Fibroblast of mammary gland (primary cell): ENCODE measurements at regions not wholly inside any gene's neighbourhood (a gene's known extent, or its start where the extent isn't known, plus 50 kb on each side); places are given as distances from the start of the nearest gene placed in this dataset.

ENCODE experiments used
- DNase-seq: peaks from one replicate; pipeline ENCODE4 v3.0.0-alpha.2; 2010; ENCODE audit warnings: low read depth
- H3K4me3 ChIP-seq: 2 replicates; pipeline ENCODE4 v1.5.1; 2011; ENCODE audit warnings: low read depth, mild to moderate bottlenecking, low read length, moderate library complexity; ENCODE audit not compliant: control insufficient read depth
- CTCF ChIP-seq: conservative IDR thresholded peaks from 2 replicates; pipeline ENCODE4 v1.5.1; 2011; ENCODE audit warnings: low read depth, low read length, inconsistent platforms; ENCODE audit not compliant: control insufficient read depth, insufficient read depth

- H3K4me3 ChIP-seq = no peak overlapping the region
- TF ChIP-seq CTCF = no peak
- no peak for DNase-seq
Observed at GRCh38 chr10:53412651-53413050, 640.1 kb upstream of the MBL2 start.

DNA sequence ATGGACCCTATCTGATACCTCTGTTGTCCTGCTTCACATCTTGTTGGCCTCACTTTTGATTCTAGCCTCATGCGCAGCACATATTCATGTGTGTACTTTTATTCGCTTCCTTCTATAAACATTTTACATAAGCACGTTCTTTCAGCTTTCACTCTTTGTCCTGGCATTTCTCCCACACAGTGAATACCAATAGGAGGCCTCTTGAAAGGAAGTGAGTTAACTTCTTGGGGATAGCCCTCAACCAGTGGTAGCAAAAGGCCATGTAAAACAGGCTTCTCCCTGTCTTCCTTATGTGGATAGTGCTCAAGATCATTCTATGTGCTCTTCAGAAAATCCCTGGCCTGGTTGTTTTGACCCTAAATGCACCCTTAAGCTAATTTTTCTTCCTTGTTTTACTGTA, 633.9 kb upstream of the MBL2 start:
- TF ChIP-seq CTCF = no peak
- no peak overlapping the region for H3K4me3 ChIP-seq
- DNase-seq = no peak

- TF ChIP-seq CTCF = no peak
- no peak overlapping the region for H3K4me3 ChIP-seq
- DNase-seq = no peak
Observed at GRCh38 chr10:53403688-53404087, 631.1 kb upstream of the MBL2 start.

DNA sequence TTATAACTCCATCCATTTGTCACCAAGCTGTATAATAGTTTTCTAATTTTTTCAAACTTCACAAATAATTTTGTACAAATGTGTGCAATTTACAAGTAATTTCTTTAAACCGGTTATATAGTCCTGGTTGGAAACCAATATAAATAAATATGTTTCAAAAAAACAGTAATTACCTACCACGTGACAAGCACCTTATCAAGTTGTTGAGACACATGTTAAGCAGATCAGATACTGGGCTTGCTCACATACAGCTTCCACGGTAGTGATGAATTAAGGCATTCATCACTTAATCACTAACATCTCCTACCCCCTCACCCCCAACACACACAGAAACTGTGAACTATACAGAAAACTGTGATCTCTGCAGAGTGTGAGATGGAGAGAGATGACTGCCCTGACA, 630.0 kb upstream of the MBL2 start:
- H3K4me3 ChIP-seq = no peak overlapping the region
- DNase-seq = no peak
- no peak for TF ChIP-seq CTCF

DNA sequence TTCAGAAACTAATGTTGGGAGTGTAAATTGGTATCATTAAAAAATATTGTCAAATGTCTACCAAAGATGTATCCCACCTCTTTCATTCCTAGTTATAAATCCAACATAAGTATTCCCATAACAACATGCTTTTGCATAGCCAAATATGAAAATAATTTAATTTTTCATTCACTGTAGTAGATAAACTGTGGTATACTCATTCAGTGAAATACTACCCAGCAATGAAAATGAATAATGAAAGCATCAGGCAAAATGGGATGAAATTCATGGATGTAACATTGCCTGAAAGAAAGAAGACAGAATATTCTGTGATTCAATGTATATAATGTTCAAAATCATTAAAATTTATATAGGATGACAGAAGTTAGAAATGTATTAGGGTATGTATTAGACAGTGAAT, 629.0 kb upstream of the MBL2 start:
- DNase-seq = no peak
- no peak overlapping the region for H3K4me3 ChIP-seq
- no peak for TF ChIP-seq CTCF

GRCh38 chr10:53396876-53397275, 624.3 kb upstream of the MBL2 start:
- peak; percentile 25 for DNase-seq
- TF ChIP-seq CTCF = no peak
- no peak overlapping the region for H3K4me3 ChIP-seq

GRCh38 chr10:53395449-53395848, 622.9 kb upstream of the MBL2 start:
- no peak for DNase-seq
- no peak overlapping the region for H3K4me3 ChIP-seq
- TF ChIP-seq CTCF = no peak
